Pancreas (tissue), 10 donors: ENCODE measurements at regions not wholly inside any gene's neighbourhood (a gene's known extent, or its start where the extent isn't known, plus 50 kb on each side); places are given as distances from the start of the nearest gene placed in this dataset.
A peak's percentile ranks its signal among the peaks of the same experiment; 100 is the strongest.

ENCODE experiments used
- ATAC-seq, 4 donors: fragments of 200-7000 bp; cut with Tn5 transposase; one replicate each; pipeline versions ENCODE4 v1.8.0 to v1.9.1; 2020; ENCODE audit warnings: mild to moderate bottlenecking in 4 of 4, moderate library complexity in 4 of 4
- DNase-seq, 6 donors: peaks; one replicate each; pipeline ENCODE4 v3.0.0-alpha.2; 2020
- FAIRE-seq: peaks from 2 replicates; lab custom pipeline; 2012; peaks lifted over from hg19 to GRCh38; lab: Jason Lieb, UNC
- H3K27ac ChIP-seq, 4 donors: fragments of 200-600 bp; sonication (generic); 1 replicate in 3 of 4; 2 replicates in 1 of 4; pipeline versions ENCODE4 v1.5.0 to v1.8.0; 2020
- H3K27me3 ChIP-seq, 4 donors: fragments of 200-600 bp; one replicate each; pipeline ENCODE4 v1.8.0; 2021
- H3K36me3 ChIP-seq, 3 donors: fragments of 200-600 bp; sonication (generic) in 1 of 3; one replicate each; pipeline versions ENCODE4 v1.5.0 to v1.8.0; 2020 to 2021
- H3K4me1 ChIP-seq, 3 donors: fragments of 200-600 bp; one replicate each; pipeline ENCODE4 v1.8.0; 2021
- H3K4me3 ChIP-seq, 4 donors: fragments of 200-600 bp; sonication (generic) in 2 of 4; one replicate each; pipeline versions ENCODE4 v1.5.0 to v1.8.0; 2020 to 2021
- H3K9me3 ChIP-seq, 4 donors: fragments of 200-600 bp; one replicate each; pipeline ENCODE4 v1.8.0; 2021
- WGBS, 2 donors: extraction: QIAGEN DNeasy Blood & Tissue Kit; methylation state at CpG; one replicate each; pipeline ENCODE4 v1.1.7; 2013; 5-methylcytosine and 5-hydroxymethylcytosine counted together
- intact Hi-C, 3 donors: fragments of 100-400 bp; cut with DNase I; formaldehyde crosslinking; loops; one replicate each; pipeline versions ENCODE4 v1.11.1 to v1.14.2; 2022
- TF ChIP-seq, protein P1 (sequence below), 4 donors: fragments of 200-600 bp; sonication (generic) in 3 of 4; IDR thresholded peaks; one replicate each; pipeline versions ENCODE4 v1.5.0 to v1.8.0; 2021; ENCODE audit warnings: antibody characterized with exemption in 4 of 4
- donor health status: healthy with polysubstance abuse.
- donor health status: DM: no; HTN: no; CAD: no; lungs with moderate emphysema.
- donor health status: DM: no; HTN: no; CAD: no.
- donor health status: control.
- donor health status: control.
- donor health status: Bipolar disorder and iron deficiency.
- donor health status: DM: yes; HTN: yes; CAD: no.
- donor health status: DM: no; HTN: no; CAD: no.
- donor health status: DM: no; HTN: no; CAD: no.
- donor health status: DM: yes; HTN: yes; CAD: no.

DNA sequence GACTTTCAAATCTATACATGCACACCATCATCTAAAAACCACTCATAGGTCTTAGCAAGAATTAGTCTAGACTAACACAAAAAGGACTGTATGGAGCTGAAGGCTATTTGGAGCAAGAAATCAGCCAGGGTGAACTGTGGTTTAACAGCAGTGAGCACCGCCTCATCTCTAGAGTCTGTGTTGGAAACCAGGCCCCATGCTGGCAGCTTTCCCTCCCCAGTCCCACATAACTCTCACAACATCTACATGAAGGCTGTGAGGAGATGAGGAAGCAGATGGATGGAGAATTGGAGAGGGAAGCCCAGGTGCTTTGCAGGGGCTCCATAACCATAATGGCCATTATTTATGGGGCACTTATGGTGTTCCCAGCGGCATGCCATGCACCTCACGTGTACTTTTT lies 133.2 kb upstream of the TOPAZ1 start:
- TF ChIP-seq, protein P1, sequence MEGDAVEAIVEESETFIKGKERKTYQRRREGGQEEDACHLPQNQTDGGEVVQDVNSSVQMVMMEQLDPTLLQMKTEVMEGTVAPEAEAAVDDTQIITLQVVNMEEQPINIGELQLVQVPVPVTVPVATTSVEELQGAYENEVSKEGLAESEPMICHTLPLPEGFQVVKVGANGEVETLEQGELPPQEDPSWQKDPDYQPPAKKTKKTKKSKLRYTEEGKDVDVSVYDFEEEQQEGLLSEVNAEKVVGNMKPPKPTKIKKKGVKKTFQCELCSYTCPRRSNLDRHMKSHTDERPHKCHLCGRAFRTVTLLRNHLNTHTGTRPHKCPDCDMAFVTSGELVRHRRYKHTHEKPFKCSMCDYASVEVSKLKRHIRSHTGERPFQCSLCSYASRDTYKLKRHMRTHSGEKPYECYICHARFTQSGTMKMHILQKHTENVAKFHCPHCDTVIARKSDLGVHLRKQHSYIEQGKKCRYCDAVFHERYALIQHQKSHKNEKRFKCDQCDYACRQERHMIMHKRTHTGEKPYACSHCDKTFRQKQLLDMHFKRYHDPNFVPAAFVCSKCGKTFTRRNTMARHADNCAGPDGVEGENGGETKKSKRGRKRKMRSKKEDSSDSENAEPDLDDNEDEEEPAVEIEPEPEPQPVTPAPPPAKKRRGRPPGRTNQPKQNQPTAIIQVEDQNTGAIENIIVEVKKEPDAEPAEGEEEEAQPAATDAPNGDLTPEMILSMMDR (IDR thresholded peaks at IDR 0.05) = no peak
- no peak for FAIRE-seq
- intact Hi-C loops = no loop called here
- no peak for DNase-seq
- no peaks in the 10 kb centered on the region for H3K27me3 ChIP-seq
- 91 to 98% methylated on average over 3 of the region's 3 CpGs for WGBS, 2 donors
- H3K9me3 ChIP-seq = no peaks in the 10 kb centered on the region
- H3K4me3 ChIP-seq = no peak overlapping the region
- H3K4me1 ChIP-seq = no peaks in the 10 kb centered on the region
- no peaks in the 10 kb centered on the region for H3K36me3 ChIP-seq
- H3K27ac ChIP-seq = no peak overlapping the region
- ATAC-seq = no peak

DNA sequence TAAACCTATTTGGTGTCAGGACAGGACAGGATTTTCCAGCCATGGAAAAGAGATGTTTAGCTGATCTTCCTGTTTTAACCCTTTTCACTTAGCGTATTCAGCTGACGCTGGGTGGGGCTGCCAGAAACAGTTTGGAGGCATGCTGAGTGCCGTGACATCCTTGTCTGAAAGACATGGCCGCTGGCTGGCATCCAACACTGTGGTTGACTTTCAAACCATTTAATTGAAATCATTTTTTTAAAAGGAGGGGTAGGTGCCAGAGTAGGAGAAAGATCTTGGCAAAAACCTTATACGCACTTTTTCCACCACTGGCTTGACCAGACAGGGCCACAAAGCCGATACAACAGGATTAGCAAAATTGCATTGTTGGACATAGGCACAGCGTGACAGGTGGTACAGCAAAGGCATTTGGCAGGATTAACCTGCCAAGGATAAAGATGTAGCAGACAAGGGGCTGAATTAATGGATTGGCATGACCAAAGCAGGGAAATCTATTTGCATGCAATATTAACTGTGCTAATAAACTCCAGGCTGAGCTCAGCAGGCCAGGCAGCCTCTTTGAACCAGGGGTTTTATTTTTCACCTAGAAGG lies 131.8 kb upstream of the TOPAZ1 start:
- H3K36me3 ChIP-seq = no peaks in the 10 kb centered on the region
- no peaks in the 10 kb centered on the region for H3K27me3 ChIP-seq
- FAIRE-seq (no peak), DNase-seq (no peak), ATAC-seq (no peak)
- TF ChIP-seq, protein P1 (IDR thresholded peaks at IDR 0.05) = no peak
- no peaks in the 10 kb centered on the region for H3K4me1 ChIP-seq
- WGBS, 2 donors = 83 to 84% methylated on average over 7 of the region's 7 CpGs
- intact Hi-C loops = no loop called here
- no peak overlapping the region for H3K4me3 ChIP-seq
- no peaks in the 10 kb centered on the region for H3K9me3 ChIP-seq
- H3K27ac ChIP-seq = no peak overlapping the region

DNA sequence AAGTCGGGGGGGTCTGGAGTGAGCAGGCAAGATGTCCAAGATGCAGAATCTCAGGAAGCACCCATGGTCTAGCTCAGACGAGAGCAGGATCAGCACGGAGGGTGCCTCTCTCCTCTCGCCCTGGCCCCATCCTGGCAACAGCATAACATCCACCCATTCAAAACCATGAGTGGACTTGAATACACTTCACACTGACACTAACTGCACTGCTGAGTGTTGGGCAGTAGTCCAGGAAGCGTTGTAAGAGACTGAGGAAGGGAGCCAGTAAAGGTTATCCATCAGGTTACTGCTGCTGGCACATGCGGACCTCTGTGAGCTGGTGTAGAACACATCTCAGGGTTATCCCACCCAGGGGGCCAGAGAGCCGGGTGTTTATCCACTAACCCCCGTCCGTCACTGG lies 131.0 kb upstream of the TOPAZ1 start:
- no peak for DNase-seq
- H3K4me1 ChIP-seq = no peaks in the 10 kb centered on the region
- FAIRE-seq = no peak
- TF ChIP-seq, protein P1 (IDR thresholded peaks at IDR 0.05) = no peak
- H3K9me3 ChIP-seq = no peaks in the 10 kb centered on the region
- no peak for ATAC-seq
- H3K36me3 ChIP-seq = no peaks in the 10 kb centered on the region
- H3K4me3 ChIP-seq = no peak overlapping the region
- H3K27ac ChIP-seq = no peak overlapping the region
- no peaks in the 10 kb centered on the region for H3K27me3 ChIP-seq
- intact Hi-C loops = no loop called here
- WGBS, 2 donors = 64 to 69% methylated on average over 9 of the region's 9 CpGs

DNA sequence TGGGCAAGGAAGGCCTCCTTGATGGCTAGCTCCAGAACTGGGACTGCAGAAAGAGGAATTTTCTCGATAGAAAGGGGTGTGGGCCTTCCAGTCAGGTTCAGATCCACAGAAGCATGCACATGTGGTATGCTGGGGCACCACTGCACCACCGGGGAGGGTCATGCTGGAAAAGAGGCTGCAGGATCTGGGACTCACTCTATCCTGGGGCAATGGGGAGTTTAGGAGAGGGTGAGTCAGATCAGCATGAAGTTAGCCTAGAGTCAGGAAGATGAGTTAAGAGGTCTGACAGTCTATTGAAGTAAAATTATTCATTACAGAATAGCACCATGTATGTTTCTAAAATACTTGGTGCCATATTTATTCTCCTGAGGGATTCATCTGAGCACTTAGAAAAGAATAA lies 130.2 kb upstream of the TOPAZ1 start:
- H3K9me3 ChIP-seq = no peaks in the 10 kb centered on the region
- intact Hi-C loops = no loop called here
- H3K4me1 ChIP-seq = no peaks in the 10 kb centered on the region
- no peak overlapping the region for H3K4me3 ChIP-seq
- no peaks in the 10 kb centered on the region for H3K27me3 ChIP-seq
- DNase-seq (no peak), ATAC-seq (no peak), FAIRE-seq (no peak)
- H3K27ac ChIP-seq = no peak overlapping the region
- TF ChIP-seq, protein P1 (IDR thresholded peaks at IDR 0.05) = no peak
- H3K36me3 ChIP-seq = no peaks in the 10 kb centered on the region
- 74 to 88% methylated on average over 2 of the region's 2 CpGs for WGBS, 2 donors

DNA sequence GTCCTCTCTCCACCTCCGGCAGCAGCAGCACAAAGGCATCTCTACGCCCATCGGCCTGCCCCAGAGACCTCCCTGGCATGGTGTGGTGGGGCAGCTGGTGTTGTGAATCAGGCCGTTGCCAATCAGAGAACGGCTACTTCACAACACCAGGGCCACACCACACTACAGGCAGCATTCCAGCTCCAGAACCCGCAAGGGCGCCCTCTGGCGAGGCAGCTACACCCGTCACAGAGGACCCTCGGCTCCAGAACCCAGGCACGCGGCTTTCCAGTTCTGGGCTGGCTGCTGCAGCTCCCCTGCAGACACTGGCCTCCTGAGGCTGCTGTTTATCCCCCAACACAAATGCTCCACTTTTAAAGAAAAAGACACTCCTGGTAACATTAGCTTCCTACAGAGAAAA lies 127.5 kb upstream of the TOPAZ1 start:
- TF ChIP-seq, protein P1 (IDR thresholded peaks at IDR 0.05) = peak in 3 of 4 donors; percentile 21 to 31 (median 24)
- intact Hi-C loops = no loop called here
- H3K27me3 ChIP-seq = no peaks in the 10 kb centered on the region
- no peaks in the 10 kb centered on the region for H3K36me3 ChIP-seq
- WGBS, 2 donors = 32 to 42% methylated on average over 12 of the region's 12 CpGs
- H3K4me3 ChIP-seq = no peak overlapping the region
- FAIRE-seq = no peak
- ATAC-seq = peak; percentile 45 to 81 (median 66)
- DNase-seq = peak; percentile 13 to 82 (median 58)
- no peaks in the 10 kb centered on the region for H3K4me1 ChIP-seq
- no peak overlapping the region for H3K27ac ChIP-seq
- H3K9me3 ChIP-seq = no peaks in the 10 kb centered on the region
